Astrocyte (in vitro differentiated cells and primary cell): ENCODE measurements at regions not wholly inside any gene's neighbourhood (a gene's known extent, or its start where the extent isn't known, plus 50 kb on each side); places are given as distances from the start of the nearest gene placed in this dataset.

Experiments used
- DNase-seq: peaks from one replicate; pipeline ENCODE4 v3.0.0-alpha.2; 2010; ENCODE audit warnings: low read depth
- FAIRE-seq: peaks from 2 replicates; lab custom pipeline; 2011; peaks lifted over from hg19 to GRCh38; lab: Jason Lieb, UNC
- H2AFZ ChIP-seq: 2 replicates; pipeline ENCODE4 v1.6.0; 2012; ENCODE audit warnings: low read depth, low read length, inconsistent platforms
- H3K27ac ChIP-seq: 2 replicates; pipeline ENCODE4 v1.5.1; 2011; ENCODE audit warnings: low read depth, low read length, inconsistent platforms
- H3K27me3 ChIP-seq: 2 replicates; pipeline ENCODE4 v1.6.0; 2011; ENCODE audit warnings: low read length, inconsistent platforms; ENCODE audit not compliant: insufficient read depth
- H3K36me3 ChIP-seq: 2 replicates; pipeline ENCODE4 v1.5.1; 2011; ENCODE audit warnings: low read length, inconsistent platforms; ENCODE audit not compliant: insufficient read depth
- H3K4me1 ChIP-seq: 2 replicates; pipeline ENCODE4 v1.5.1; 2011; ENCODE audit warnings: low read length, inconsistent platforms; ENCODE audit not compliant: insufficient read depth
- H3K4me2 ChIP-seq: 2 replicates; pipeline ENCODE4 v1.6.0; 2012; ENCODE audit warnings: low read length, inconsistent platforms
- H3K4me3 ChIP-seq: 2 replicates; pipeline ENCODE4 v1.5.1; 2011; ENCODE audit warnings: low read depth, mild to moderate bottlenecking, low read length, inconsistent platforms; ENCODE audit not compliant: insufficient read depth
- H3K79me2 ChIP-seq: 2 replicates; pipeline ENCODE4 v1.6.0; 2012; ENCODE audit warnings: mild to moderate bottlenecking, low read length, inconsistent platforms; ENCODE audit not compliant: insufficient read depth
- H3K9ac ChIP-seq: 2 replicates; pipeline ENCODE4 v1.6.0; 2012; ENCODE audit warnings: mild to moderate bottlenecking, low read length, inconsistent platforms
- H3K9me3 ChIP-seq: 2 replicates; pipeline ENCODE4 v1.5.1; 2012; ENCODE audit warnings: low read depth, mild to moderate bottlenecking, low read length, inconsistent platforms; ENCODE audit not compliant: insufficient read depth
- H4K20me1 ChIP-seq: 2 replicates; pipeline ENCODE4 v1.6.0; 2012; ENCODE audit warnings: low read length, inconsistent platforms; ENCODE audit not compliant: insufficient read depth
- H3K27ac Mint-ChIP-seq: one replicate; pipeline ENCODE4 v1.8.0; 2021; ENCODE audit warnings: mild to moderate bottlenecking, mixed read lengths; ENCODE audit not compliant: unreplicated experiment
- H3K27me3 Mint-ChIP-seq: one replicate; pipeline ENCODE4 v1.8.0; 2021; ENCODE audit warnings: low read depth, mixed read lengths; ENCODE audit not compliant: unreplicated experiment
- H3K36me3 Mint-ChIP-seq: one replicate; pipeline ENCODE4 v1.8.0; 2021; ENCODE audit warnings: low read depth, mixed read lengths; ENCODE audit not compliant: unreplicated experiment
- H3K4me1 Mint-ChIP-seq: one replicate; pipeline ENCODE4 v1.8.0; 2021; ENCODE audit warnings: low read depth, mixed read lengths; ENCODE audit not compliant: unreplicated experiment
- H3K4me3 Mint-ChIP-seq: one replicate; pipeline ENCODE4 v1.8.0; 2021; ENCODE audit warnings: mild to moderate bottlenecking, moderate library complexity, mixed read lengths; ENCODE audit not compliant: unreplicated experiment
- H3K9me3 Mint-ChIP-seq: one replicate; pipeline ENCODE4 v1.8.0; 2021; ENCODE audit warnings: mild to moderate bottlenecking, mixed read lengths; ENCODE audit not compliant: unreplicated experiment
- EZH2 ChIP-seq: IDR thresholded peaks from 2 replicates; pipeline ENCODE4 v1.6.1; 2012; ENCODE audit warnings: mild to moderate bottlenecking, low read length, inconsistent platforms; ENCODE audit not compliant: insufficient read depth
- TF ChIP-seq, protein P1 (sequence below): IDR thresholded peaks from 2 replicates; pipeline ENCODE4 v1.5.1; 2011; ENCODE audit warnings: low read depth, mild to moderate bottlenecking, inconsistent platforms, low read length, moderate library complexity; ENCODE audit not compliant: insufficient read depth

DNA sequence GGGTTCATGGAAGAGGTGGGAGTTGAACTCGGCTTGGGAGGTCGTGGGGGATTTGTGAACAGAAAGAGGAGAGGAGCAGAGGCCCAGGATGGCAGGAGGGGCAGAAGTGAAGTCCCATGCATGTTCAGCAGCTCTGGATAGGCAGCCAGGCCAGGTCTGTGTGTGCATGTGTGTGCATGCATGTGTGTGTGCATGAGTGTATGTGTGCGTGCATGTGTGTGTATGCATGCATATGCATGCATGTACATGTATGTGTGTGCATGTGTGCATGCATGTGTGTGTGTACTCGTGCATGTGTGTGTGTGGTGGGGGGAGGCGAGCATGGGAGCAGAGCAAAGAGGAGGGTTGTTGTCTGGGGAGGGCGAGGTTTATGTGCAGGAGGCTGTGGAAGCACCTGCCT, 178.4 kb downstream of the RPLP1 start:
- peaks cover 63% of the 10 kb centered on the region for H3K27me3 Mint-ChIP-seq
- no peak overlapping the region for H2AFZ ChIP-seq
- no peak for DNase-seq
- H3K36me3 Mint-ChIP-seq: no peaks in the 10 kb centered on the region
- FAIRE-seq: no peak
- H3K9me3 Mint-ChIP-seq: peaks cover 3% of the 10 kb centered on the region
- no peak overlapping the region for H3K9ac ChIP-seq
- no peak overlapping the region for H3K4me2 ChIP-seq
- H3K4me1 ChIP-seq: no peaks in the 10 kb centered on the region
- no peaks in the 10 kb centered on the region for H3K79me2 ChIP-seq
- no peak overlapping the region for H3K27ac ChIP-seq
- H3K9me3 ChIP-seq: no peaks in the 10 kb centered on the region
- peaks cover 27% of the 10 kb centered on the region for H3K27me3 ChIP-seq
- H3K4me3 Mint-ChIP-seq: no peak overlapping the region
- H3K27ac Mint-ChIP-seq: no peak overlapping the region
- no peaks in the 10 kb centered on the region for H3K4me1 Mint-ChIP-seq
- H4K20me1 ChIP-seq: no peaks in the 10 kb centered on the region
- H3K4me3 ChIP-seq: no peak overlapping the region
- H3K36me3 ChIP-seq: no peaks in the 10 kb centered on the region
- TF ChIP-seq EZH2: no peak
- TF ChIP-seq, protein P1, sequence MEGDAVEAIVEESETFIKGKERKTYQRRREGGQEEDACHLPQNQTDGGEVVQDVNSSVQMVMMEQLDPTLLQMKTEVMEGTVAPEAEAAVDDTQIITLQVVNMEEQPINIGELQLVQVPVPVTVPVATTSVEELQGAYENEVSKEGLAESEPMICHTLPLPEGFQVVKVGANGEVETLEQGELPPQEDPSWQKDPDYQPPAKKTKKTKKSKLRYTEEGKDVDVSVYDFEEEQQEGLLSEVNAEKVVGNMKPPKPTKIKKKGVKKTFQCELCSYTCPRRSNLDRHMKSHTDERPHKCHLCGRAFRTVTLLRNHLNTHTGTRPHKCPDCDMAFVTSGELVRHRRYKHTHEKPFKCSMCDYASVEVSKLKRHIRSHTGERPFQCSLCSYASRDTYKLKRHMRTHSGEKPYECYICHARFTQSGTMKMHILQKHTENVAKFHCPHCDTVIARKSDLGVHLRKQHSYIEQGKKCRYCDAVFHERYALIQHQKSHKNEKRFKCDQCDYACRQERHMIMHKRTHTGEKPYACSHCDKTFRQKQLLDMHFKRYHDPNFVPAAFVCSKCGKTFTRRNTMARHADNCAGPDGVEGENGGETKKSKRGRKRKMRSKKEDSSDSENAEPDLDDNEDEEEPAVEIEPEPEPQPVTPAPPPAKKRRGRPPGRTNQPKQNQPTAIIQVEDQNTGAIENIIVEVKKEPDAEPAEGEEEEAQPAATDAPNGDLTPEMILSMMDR: no peak

DNA sequence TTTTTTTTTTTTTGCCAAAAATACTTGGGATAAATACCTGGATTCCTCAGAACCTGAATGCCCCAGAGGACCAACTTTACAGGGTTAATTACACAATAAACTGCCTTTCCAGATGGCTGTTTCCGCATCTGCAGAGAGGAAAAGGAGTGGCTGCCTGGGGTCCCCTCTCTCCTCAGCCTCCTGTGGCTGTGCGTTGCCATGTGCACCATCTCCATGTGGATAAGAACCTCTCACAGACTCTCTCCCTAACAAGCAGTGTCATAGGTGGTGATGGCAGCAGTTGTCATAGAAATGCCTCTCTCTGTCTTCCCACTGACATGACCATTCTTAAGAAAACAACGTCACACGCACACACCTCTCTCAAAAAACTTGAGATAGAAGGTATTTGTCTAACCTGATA, 179.4 kb downstream of the RPLP1 start:
- Mint-ChIP-seq H3K9me3 (peaks cover 6% of the 10 kb centered on the region), H3K4me1 (no peaks in the 10 kb centered on the region), H3K27ac (no peak overlapping the region), H3K27me3 (peaks cover 61% of the 10 kb centered on the region), H3K4me3 (no peak overlapping the region), H3K36me3 (no peaks in the 10 kb centered on the region)
- H3K79me2 ChIP-seq: no peaks in the 10 kb centered on the region
- no peaks in the 10 kb centered on the region for H3K9me3 ChIP-seq
- no peak overlapping the region for H3K4me3 ChIP-seq
- no peak overlapping the region for H3K9ac ChIP-seq
- H3K27me3 ChIP-seq: peaks cover 33% of the 10 kb centered on the region
- no peaks in the 10 kb centered on the region for H3K36me3 ChIP-seq
- TF ChIP-seq, protein P1: no peak
- no peak for TF ChIP-seq EZH2
- H3K4me2 ChIP-seq: no peak overlapping the region
- DNase-seq: no peak
- no peak overlapping the region for H3K27ac ChIP-seq
- H4K20me1 ChIP-seq: no peaks in the 10 kb centered on the region
- H2AFZ ChIP-seq: no peak overlapping the region
- no peaks in the 10 kb centered on the region for H3K4me1 ChIP-seq
- FAIRE-seq: no peak

DNA sequence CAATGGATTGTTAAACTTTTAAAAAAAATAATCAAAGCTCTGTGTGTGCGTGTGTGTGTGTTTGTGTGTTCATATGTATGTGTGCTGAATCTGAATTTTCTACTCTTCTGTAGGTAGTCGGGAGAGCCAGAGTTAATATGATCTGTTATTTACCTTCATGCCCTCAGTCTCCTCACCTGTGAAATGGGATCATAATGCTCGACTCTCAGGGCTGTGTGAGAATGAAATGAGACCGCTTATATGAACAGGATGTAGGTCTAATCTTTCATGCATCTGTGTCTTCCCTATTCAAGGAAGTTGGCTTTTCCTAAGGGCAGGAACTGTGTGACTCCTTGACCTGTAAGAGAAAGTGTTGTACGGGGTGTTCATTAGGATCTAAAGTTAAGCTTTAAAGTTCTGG, 182.2 kb downstream of the RPLP1 start:
- peaks cover 55% of the 10 kb centered on the region for H3K27me3 Mint-ChIP-seq
- TF ChIP-seq EZH2: no peak
- TF ChIP-seq, protein P1: no peak
- FAIRE-seq: no peak

More for the DNA sequence above, 182.2 kb downstream of the RPLP1 start:
- no peak overlapping the region for H3K4me2 ChIP-seq
- H3K9ac ChIP-seq: no peak overlapping the region
- H3K4me3 ChIP-seq: no peak overlapping the region
- no peak overlapping the region for H3K4me3 Mint-ChIP-seq
- no peak overlapping the region for H3K27ac Mint-ChIP-seq
- no peak for DNase-seq
- no peaks in the 10 kb centered on the region for H3K79me2 ChIP-seq
- H3K4me1 Mint-ChIP-seq: no peaks in the 10 kb centered on the region
- H3K36me3 Mint-ChIP-seq: no peaks in the 10 kb centered on the region
- no peak overlapping the region for H2AFZ ChIP-seq
- no peaks in the 10 kb centered on the region for H3K4me1 ChIP-seq
- no peaks in the 10 kb centered on the region for H4K20me1 ChIP-seq
- no peak overlapping the region for H3K27ac ChIP-seq
- no peaks in the 10 kb centered on the region for H3K36me3 ChIP-seq
- H3K9me3 ChIP-seq: no peaks in the 10 kb centered on the region
- peaks cover 33% of the 10 kb centered on the region for H3K27me3 ChIP-seq
- peaks cover 10% of the 10 kb centered on the region for H3K9me3 Mint-ChIP-seq
